OCI-LY1 (cell line): ENCODE measurements at regions not wholly inside any gene's neighbourhood (a gene's known extent, or its start where the extent isn't known, plus 50 kb on each side); places are given as distances from the start of the nearest gene placed in this dataset.

Experiments
- EZH2 ChIP-seq: fragments of 200-600 bp; sonication (generic), shearing (Covaris generic); IDR thresholded peaks from 2 replicates; pipeline ENCODE4 v1.8.0; 2017; ENCODE audit warnings: borderline replicate concordance, mixed run types, mild to moderate bottlenecking, antibody characterized with exemption, low read length, moderate library complexity, mixed read lengths
- TF ChIP-seq, protein P1 (sequence below): fragments of 200-600 bp; sonication (generic), shearing (Covaris generic); IDR thresholded peaks from 2 replicates; pipeline ENCODE4 v1.5.1; 2017; ENCODE audit warnings: mild to moderate bottlenecking, antibody characterized with exemption, low read length, moderate library complexity, mixed read lengths

GRCh38 chr2:217286833-217287232, 427.0 kb upstream of the TNP1 start:
- TF ChIP-seq, protein P1, sequence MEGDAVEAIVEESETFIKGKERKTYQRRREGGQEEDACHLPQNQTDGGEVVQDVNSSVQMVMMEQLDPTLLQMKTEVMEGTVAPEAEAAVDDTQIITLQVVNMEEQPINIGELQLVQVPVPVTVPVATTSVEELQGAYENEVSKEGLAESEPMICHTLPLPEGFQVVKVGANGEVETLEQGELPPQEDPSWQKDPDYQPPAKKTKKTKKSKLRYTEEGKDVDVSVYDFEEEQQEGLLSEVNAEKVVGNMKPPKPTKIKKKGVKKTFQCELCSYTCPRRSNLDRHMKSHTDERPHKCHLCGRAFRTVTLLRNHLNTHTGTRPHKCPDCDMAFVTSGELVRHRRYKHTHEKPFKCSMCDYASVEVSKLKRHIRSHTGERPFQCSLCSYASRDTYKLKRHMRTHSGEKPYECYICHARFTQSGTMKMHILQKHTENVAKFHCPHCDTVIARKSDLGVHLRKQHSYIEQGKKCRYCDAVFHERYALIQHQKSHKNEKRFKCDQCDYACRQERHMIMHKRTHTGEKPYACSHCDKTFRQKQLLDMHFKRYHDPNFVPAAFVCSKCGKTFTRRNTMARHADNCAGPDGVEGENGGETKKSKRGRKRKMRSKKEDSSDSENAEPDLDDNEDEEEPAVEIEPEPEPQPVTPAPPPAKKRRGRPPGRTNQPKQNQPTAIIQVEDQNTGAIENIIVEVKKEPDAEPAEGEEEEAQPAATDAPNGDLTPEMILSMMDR = no peak
- no peak for TF ChIP-seq EZH2
